ENCODE measurements at regions not wholly inside any gene's neighbourhood (a gene's known extent, or its start where the extent isn't known, plus 50 kb on each side); places are given as distances from the start of the nearest gene placed in this dataset.
"Not testable (repeated sequence)": the region's sequence is repeated elsewhere in the genome, so short reads cannot be mapped to it uniquely, and the experiment has no call there.

DNA sequence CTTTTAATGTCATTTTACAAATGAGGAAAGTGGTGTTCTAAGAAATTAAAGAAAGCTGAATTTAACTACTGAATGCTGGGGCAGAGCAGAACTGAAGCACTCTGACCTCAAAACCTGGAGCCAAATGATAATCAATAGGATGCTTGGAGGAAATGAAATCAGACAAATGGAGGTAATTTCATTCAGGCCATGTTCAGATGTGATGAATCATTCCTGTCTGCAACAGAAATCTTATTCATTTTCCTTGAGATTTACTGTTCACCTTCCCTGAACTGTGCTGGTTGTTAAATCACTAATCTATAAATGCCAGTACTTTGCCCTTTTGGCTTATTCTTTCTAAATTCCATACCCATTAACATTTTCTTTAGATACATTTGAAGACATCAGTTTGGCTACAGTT lies 85.6 kb upstream of the SNX7 start:
- no peak overlapping the region for H3K4me3 ChIP-seq (ENCODE audit: low read depth, low read length)
- TF ChIP-seq, protein P1, sequence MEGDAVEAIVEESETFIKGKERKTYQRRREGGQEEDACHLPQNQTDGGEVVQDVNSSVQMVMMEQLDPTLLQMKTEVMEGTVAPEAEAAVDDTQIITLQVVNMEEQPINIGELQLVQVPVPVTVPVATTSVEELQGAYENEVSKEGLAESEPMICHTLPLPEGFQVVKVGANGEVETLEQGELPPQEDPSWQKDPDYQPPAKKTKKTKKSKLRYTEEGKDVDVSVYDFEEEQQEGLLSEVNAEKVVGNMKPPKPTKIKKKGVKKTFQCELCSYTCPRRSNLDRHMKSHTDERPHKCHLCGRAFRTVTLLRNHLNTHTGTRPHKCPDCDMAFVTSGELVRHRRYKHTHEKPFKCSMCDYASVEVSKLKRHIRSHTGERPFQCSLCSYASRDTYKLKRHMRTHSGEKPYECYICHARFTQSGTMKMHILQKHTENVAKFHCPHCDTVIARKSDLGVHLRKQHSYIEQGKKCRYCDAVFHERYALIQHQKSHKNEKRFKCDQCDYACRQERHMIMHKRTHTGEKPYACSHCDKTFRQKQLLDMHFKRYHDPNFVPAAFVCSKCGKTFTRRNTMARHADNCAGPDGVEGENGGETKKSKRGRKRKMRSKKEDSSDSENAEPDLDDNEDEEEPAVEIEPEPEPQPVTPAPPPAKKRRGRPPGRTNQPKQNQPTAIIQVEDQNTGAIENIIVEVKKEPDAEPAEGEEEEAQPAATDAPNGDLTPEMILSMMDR (IDR thresholded peaks at IDR 0.05; ENCODE audit: low read depth, low read length) = no peak

GRCh38 chr1:98565951-98566350 lies 95.6 kb upstream of the SNX7 start:
- no peak overlapping the region for H3K4me3 ChIP-seq (ENCODE audit: low read depth, low read length)
- TF ChIP-seq, protein P1 (IDR thresholded peaks at IDR 0.05; ENCODE audit: low read depth, low read length) = no peak

DNA sequence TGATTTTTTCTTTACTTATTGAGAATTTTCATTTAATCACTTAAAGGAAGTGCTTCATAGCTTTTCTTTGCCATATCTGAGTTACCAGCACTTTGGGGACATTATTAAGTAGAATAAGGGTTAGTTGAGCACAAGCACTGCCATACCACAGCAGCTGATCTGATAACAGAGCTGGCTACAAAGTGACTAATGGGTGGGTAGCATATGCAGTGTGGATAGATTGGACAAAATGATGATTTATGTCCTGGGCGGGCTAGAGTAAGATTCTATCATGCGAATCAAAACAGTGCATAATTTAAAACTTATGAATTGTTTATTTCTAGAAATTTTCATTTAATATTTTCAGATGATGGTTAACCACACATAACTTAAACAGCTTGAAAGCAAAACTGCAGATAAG lies 102.2 kb upstream of the SNX7 start:
- TF ChIP-seq, protein P1 (IDR thresholded peaks at IDR 0.05; ENCODE audit: low read depth, low read length) = no peak
- no peak overlapping the region for H3K4me3 ChIP-seq (ENCODE audit: low read depth, low read length)

DNA sequence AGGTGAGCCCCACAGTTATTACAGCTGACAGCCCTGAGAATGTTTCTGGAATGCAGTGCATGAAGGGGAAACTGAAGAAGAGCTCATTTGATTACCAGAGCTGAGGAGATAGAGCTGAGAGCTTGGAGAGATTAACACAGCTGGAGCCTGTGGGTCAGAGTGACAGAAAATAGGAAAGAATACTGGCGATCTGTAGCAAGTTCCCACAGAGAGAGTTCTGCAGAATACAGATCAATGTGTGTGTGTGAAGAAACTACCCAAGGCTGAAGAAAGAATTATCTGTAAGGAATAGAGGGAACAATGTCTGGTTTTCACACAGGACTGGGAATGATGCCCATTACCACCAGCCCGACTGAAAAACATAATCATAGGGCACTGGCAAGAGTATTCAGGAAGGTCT lies 103.6 kb upstream of the SNX7 start:
- TF ChIP-seq, protein P1 (IDR thresholded peaks at IDR 0.05; ENCODE audit: low read depth, low read length) = no peak
- H3K4me3 ChIP-seq (ENCODE audit: low read depth, low read length) = no peak overlapping the region

DNA sequence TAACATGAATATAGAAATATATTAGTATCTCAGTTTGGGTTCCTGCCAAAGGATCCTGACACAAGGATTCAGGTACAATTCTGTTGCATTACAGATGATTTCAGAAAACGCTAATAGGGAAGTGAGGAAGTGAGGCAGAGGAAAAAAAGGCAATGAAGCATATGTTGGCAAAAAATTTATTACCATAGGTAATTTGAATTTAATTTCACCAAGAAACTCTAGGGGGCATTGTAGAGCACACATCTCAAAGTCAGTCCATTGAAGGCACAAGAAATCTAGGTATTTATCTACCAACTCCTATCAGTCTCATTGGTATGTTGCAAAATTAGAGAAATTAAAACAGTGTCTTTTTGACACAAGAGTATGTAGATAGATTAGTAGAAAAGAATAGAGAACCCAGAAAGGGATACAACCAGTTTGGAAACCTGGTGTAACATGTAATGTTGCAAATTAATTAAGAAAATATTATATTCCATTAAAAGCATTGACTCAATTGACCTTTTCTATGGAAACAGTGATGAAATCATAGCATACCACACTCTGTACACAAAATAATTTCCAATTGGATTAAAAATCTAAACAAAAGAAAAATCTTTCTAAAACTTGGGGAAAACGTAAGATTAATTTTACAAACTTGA lies 104.9 kb upstream of the SNX7 start:
- no peak overlapping the region for H3K4me3 ChIP-seq (ENCODE audit: low read depth, low read length)
- TF ChIP-seq, protein P1 (IDR thresholded peaks at IDR 0.05; ENCODE audit: low read depth, low read length) = peak; percentile 53; the same call in 1 of the 2 replicates

DNA sequence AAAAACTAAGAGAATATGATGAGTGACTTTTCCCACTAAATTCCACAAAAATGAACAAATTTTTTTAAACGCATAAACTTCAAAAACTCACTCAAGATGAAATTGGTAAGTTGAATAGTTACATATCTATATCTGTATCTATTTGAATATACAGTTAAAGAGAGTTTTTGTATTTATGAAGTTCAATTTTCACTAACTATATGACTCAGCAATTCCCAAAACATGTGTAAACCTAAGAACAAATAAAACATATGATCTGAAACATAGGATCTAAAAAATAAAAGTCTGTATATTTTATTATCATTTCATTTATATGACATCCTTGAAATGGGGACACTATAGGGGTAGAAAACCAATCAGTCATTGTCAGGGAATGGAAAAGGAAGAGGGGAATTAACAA lies 105.7 kb upstream of the SNX7 start:
- H3K4me3 ChIP-seq (ENCODE audit: low read depth, low read length) = no peak overlapping the region
- TF ChIP-seq, protein P1 (IDR thresholded peaks at IDR 0.05; ENCODE audit: low read depth, low read length) = no peak

DNA sequence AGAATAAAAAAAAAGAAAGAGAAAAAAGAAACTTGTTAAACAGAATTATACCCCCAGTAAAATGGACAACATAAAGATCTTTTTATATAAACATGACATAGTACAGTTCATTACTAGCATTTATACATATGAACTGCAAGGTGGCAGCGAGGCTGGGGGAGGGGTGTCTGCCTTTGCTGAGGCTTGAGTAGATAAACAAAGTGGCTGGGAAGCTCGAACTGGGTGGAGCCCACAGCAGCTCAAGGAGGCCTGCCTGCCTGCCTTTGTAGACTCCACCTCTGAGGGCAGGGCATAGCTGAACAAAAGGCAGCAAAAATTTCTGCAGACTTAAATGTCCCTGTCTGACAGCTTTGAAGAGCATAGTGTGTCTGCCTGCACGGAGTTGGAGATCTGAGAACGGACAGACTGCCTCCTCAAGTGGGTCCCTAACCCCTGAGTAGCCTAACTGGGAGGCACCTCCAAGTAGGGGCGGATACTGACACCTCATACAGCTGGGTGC lies 108.9 kb upstream of the SNX7 start:
- not testable (repeated sequence) for H3K4me3 ChIP-seq (ENCODE audit: low read depth, low read length)

DNA sequence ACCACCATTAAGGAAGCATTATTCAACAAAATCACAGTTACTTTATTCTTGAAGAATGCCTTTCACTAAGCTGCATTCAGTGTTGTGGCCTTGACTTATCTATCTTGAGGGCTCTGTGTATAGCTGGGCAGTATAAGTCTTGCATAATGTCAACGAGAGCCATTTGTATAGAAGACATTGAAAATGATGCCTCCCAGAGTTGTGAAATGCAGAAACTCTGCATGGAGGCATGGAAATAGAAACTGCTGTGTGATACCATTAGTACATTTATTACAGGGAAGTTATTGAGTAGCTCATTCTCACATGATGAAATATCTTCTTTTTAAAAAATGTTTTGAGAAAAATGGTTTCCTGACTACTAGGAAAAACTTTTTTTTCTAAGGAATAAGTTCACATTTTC lies 111.4 kb upstream of the SNX7 start:
- no peak overlapping the region for H3K4me3 ChIP-seq (ENCODE audit: low read depth, low read length)
- TF ChIP-seq, protein P1 (IDR thresholded peaks at IDR 0.05; ENCODE audit: low read depth, low read length) = no peak

All from WI38 (cell line).